ENCODE measurements at regions not wholly inside any gene's neighbourhood (a gene's known extent, or its start where the extent isn't known, plus 50 kb on each side); places are given as distances from the start of the nearest gene placed in this dataset.

- Histone ChIP-seq H3K9me3 (replicated peaks; ENCODE audit: insufficient read depth, low read length) (no peaks in the 10 kb centered on the region), H3K4me1 (ENCODE audit: low read length) (no peaks in the 10 kb centered on the region), H3K27me3 (replicated peaks; ENCODE audit: insufficient read depth, low read length) (no peaks in the 10 kb centered on the region), H3K9ac (ENCODE audit: low read length) (no peak overlapping the region), H3K79me2 (ENCODE audit: low read length) (no peaks in the 10 kb centered on the region), H3K9me2 (replicated peaks; ENCODE audit: insufficient read depth, low read length) (no peaks in the 10 kb centered on the region), H4K20me1 (ENCODE audit: insufficient read depth, low read length) (no peaks in the 10 kb centered on the region), H3F3A (ENCODE audit: insufficient read depth, low read length) (no peaks in the 10 kb centered on the region), H2AFZ (ENCODE audit: low read length) (no peak overlapping the region), H3K36me3 (replicated peaks; ENCODE audit: insufficient read depth, low read length) (no peaks in the 10 kb centered on the region), H3K4me2 (ENCODE audit: low read depth, low read length) (no peak overlapping the region), H3K27ac (ENCODE audit: low read length) (no peak overlapping the region), H3K4me3 (ENCODE audit: low read length) (no peak overlapping the region)
- DNase-seq = no peak
- TF ChIP-seq EZH2phosphoT487 (IDR thresholded peaks at IDR 0.05; ENCODE audit: low read length) (no peak), EZH2 (optimal IDR thresholded peaks at IDR 0.05; ENCODE audit: low read depth, low read length) (no peak)
- TF ChIP-seq, protein P1, sequence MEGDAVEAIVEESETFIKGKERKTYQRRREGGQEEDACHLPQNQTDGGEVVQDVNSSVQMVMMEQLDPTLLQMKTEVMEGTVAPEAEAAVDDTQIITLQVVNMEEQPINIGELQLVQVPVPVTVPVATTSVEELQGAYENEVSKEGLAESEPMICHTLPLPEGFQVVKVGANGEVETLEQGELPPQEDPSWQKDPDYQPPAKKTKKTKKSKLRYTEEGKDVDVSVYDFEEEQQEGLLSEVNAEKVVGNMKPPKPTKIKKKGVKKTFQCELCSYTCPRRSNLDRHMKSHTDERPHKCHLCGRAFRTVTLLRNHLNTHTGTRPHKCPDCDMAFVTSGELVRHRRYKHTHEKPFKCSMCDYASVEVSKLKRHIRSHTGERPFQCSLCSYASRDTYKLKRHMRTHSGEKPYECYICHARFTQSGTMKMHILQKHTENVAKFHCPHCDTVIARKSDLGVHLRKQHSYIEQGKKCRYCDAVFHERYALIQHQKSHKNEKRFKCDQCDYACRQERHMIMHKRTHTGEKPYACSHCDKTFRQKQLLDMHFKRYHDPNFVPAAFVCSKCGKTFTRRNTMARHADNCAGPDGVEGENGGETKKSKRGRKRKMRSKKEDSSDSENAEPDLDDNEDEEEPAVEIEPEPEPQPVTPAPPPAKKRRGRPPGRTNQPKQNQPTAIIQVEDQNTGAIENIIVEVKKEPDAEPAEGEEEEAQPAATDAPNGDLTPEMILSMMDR (IDR thresholded peaks at IDR 0.05; ENCODE audit: low read length) = no peak
Observed at GRCh38 chr12:91993287-91994017, 152.2 kb downstream of the BTG1 start.

- Histone ChIP-seq H3K27me3 (replicated peaks; ENCODE audit: insufficient read depth, low read length) (no peaks in the 10 kb centered on the region), H4K20me1 (ENCODE audit: insufficient read depth, low read length) (no peaks in the 10 kb centered on the region), H3F3A (ENCODE audit: insufficient read depth, low read length) (no peaks in the 10 kb centered on the region), H3K9me2 (replicated peaks; ENCODE audit: insufficient read depth, low read length) (no peaks in the 10 kb centered on the region), H3K9me3 (replicated peaks; ENCODE audit: insufficient read depth, low read length) (no peaks in the 10 kb centered on the region), H3K4me3 (ENCODE audit: low read length) (no peak overlapping the region), H3K4me1 (ENCODE audit: low read length) (no peaks in the 10 kb centered on the region), H3K27ac (ENCODE audit: low read length) (no peak overlapping the region), H3K4me2 (ENCODE audit: low read depth, low read length) (no peak overlapping the region), H3K79me2 (ENCODE audit: low read length) (no peaks in the 10 kb centered on the region), H2AFZ (ENCODE audit: low read length) (no peak overlapping the region), H3K9ac (ENCODE audit: low read length) (no peak overlapping the region), H3K36me3 (replicated peaks; ENCODE audit: insufficient read depth, low read length) (no peaks in the 10 kb centered on the region)
- TF ChIP-seq EZH2 (optimal IDR thresholded peaks at IDR 0.05; ENCODE audit: low read depth, low read length) = no peak
- TF ChIP-seq EZH2phosphoT487 (IDR thresholded peaks at IDR 0.05; ENCODE audit: low read length) = no peak
- TF ChIP-seq, protein P1 (IDR thresholded peaks at IDR 0.05; ENCODE audit: low read length) = peak; percentile 41
- peak; percentile 69 for DNase-seq
Observed at GRCh38 chr12:91991399-91992187, 154.1 kb downstream of the BTG1 start.

GRCh38 chr12:91990525-91990924 lies 155.1 kb downstream of the BTG1 start:
- no peak overlapping the region for H2AFZ ChIP-seq (ENCODE audit: low read length)
- H4K20me1 ChIP-seq (ENCODE audit: insufficient read depth, low read length) = no peaks in the 10 kb centered on the region
- no peaks in the 10 kb centered on the region for H3K36me3 ChIP-seq (replicated peaks; ENCODE audit: insufficient read depth, low read length)
- TF ChIP-seq, protein P1 (IDR thresholded peaks at IDR 0.05; ENCODE audit: low read length) = no peak
- H3K27me3 ChIP-seq (replicated peaks; ENCODE audit: insufficient read depth, low read length) = no peaks in the 10 kb centered on the region
- H3K9me3 ChIP-seq (replicated peaks; ENCODE audit: insufficient read depth, low read length) = no peaks in the 10 kb centered on the region
- H3K9me2 ChIP-seq (replicated peaks; ENCODE audit: insufficient read depth, low read length) = no peaks in the 10 kb centered on the region
- no peak overlapping the region for H3K27ac ChIP-seq (ENCODE audit: low read length)
- DNase-seq = no peak
- no peak overlapping the region for H3K4me3 ChIP-seq (ENCODE audit: low read length)
- H3F3A ChIP-seq (ENCODE audit: insufficient read depth, low read length) = no peaks in the 10 kb centered on the region
- no peaks in the 10 kb centered on the region for H3K79me2 ChIP-seq (ENCODE audit: low read length)
- H3K4me1 ChIP-seq (ENCODE audit: low read length) = no peaks in the 10 kb centered on the region
- no peak overlapping the region for H3K9ac ChIP-seq (ENCODE audit: low read length)
- no peak overlapping the region for H3K4me2 ChIP-seq (ENCODE audit: low read depth, low read length)
